ENCODE measurements at regions not wholly inside any gene's neighbourhood (a gene's known extent, or its start where the extent isn't known, plus 50 kb on each side); places are given as distances from the start of the nearest gene placed in this dataset.

DNA sequence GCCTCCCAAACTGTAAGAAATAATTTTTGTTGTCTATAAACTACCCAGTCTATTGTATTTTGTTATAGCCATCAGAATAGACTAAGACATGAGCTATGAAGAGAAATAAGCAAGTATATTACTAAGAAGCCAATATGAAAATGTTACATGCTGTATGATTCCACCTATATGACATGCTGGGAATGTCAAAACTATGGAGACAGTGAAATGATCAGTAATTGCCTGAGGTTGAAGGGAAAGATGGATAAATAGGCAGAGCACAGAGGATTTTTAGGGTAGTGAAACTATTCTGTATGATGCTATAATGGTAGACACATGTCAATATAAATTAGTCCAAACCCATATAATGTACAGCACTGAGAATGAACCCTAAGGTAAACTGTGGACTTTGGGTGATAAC, 261.3 kb upstream of the PCDH15 start:
- TF ChIP-seq SIN3A (IDR thresholded peaks at IDR 0.05; ENCODE audit: borderline replicate concordance, insufficient read depth, low read length) (no peak), POLR2AphosphoS5 (IDR thresholded peaks at IDR 0.05; ENCODE audit: low read depth, low read length) (no peak), TAF1 (IDR thresholded peaks at IDR 0.05; ENCODE audit: borderline replicate concordance, insufficient read depth, low read length) (no peak), FOXP2 (optimal IDR thresholded peaks at IDR 0.05; ENCODE audit: borderline replicate concordance, extremely low read depth, extremely low read length, insufficient read depth) (no peak)
